ENCODE measurements at regions not wholly inside any gene's neighbourhood (a gene's known extent, or its start where the extent isn't known, plus 50 kb on each side); places are given as distances from the start of the nearest gene placed in this dataset.

DNA sequence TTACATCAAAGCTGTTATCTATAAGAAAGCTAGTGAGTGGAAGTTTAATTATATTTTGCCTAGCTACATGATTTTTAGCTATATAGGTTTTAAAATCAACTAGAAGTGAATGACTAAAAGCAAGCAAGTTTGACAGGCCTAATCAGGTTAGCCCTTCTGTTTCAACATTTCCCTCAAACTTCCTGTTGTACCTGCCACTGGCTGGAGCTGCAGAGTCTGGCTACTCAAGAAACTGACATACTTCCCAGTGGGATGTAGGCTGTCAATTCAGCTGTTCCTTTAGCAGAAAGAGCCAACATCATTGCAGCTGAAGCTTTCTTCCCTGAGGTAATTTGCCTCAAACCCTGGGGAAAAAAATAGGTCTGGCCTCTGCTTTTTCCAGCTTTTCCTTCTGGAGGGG lies 87.1 kb upstream of the TNR start:
- no peak overlapping the region for H3K9ac ChIP-seq
- H3K27ac ChIP-seq = no peak overlapping the region
- TF ChIP-seq, protein P1, sequence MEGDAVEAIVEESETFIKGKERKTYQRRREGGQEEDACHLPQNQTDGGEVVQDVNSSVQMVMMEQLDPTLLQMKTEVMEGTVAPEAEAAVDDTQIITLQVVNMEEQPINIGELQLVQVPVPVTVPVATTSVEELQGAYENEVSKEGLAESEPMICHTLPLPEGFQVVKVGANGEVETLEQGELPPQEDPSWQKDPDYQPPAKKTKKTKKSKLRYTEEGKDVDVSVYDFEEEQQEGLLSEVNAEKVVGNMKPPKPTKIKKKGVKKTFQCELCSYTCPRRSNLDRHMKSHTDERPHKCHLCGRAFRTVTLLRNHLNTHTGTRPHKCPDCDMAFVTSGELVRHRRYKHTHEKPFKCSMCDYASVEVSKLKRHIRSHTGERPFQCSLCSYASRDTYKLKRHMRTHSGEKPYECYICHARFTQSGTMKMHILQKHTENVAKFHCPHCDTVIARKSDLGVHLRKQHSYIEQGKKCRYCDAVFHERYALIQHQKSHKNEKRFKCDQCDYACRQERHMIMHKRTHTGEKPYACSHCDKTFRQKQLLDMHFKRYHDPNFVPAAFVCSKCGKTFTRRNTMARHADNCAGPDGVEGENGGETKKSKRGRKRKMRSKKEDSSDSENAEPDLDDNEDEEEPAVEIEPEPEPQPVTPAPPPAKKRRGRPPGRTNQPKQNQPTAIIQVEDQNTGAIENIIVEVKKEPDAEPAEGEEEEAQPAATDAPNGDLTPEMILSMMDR (IDR thresholded peaks at IDR 0.05) = no peak
- H3K9me3 ChIP-seq (ENCODE audit: control insufficient read depth, low read length) = no peaks in the 10 kb centered on the region
- H3K4me1 ChIP-seq = no peaks in the 10 kb centered on the region
- H3K4me2 ChIP-seq (ENCODE audit: low read length) = no peak overlapping the region
- H2AFZ ChIP-seq = no peak overlapping the region
- H3K79me2 ChIP-seq = no peaks in the 10 kb centered on the region
- H3K4me3 ChIP-seq (ENCODE audit: low read depth, low read length) = no peak overlapping the region
- H3K36me3 ChIP-seq (ENCODE audit: control insufficient read depth, insufficient read depth, low read length) = no peaks in the 10 kb centered on the region
- H3K27me3 ChIP-seq (ENCODE audit: control insufficient read depth, insufficient read depth, low read length) = no peaks in the 10 kb centered on the region

DNA sequence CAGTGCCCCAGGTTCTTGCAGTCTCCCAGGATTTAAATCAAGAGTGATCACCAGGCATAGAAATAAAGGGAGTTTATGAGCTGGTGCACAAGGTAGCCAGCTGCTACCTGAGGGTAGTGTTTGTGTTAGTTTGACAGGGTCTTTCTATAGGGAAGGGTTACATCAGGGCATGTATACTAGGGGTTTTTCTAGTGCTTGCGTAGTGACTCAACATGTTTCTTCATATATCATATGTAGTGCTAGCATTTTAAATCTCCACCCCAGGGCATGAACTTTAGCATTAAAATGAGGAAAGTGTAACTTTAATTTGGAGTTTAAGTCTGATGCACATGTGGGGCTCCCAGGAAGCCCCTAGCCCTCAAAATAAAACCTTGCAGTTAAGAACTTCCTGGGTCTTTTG lies 86.5 kb upstream of the TNR start:
- Histone ChIP-seq H2AFZ (no peak overlapping the region), H3K27me3 (ENCODE audit: control insufficient read depth, insufficient read depth, low read length) (no peaks in the 10 kb centered on the region), H3K9me3 (ENCODE audit: control insufficient read depth, low read length) (no peaks in the 10 kb centered on the region), H3K4me3 (ENCODE audit: low read depth, low read length) (no peak overlapping the region), H3K9ac (no peak overlapping the region), H3K27ac (no peak overlapping the region), H3K4me2 (ENCODE audit: low read length) (no peak overlapping the region), H3K79me2 (no peaks in the 10 kb centered on the region), H3K4me1 (no peaks in the 10 kb centered on the region), H3K36me3 (ENCODE audit: control insufficient read depth, insufficient read depth, low read length) (no peaks in the 10 kb centered on the region)
- TF ChIP-seq, protein P1 (IDR thresholded peaks at IDR 0.05) = no peak

DNA sequence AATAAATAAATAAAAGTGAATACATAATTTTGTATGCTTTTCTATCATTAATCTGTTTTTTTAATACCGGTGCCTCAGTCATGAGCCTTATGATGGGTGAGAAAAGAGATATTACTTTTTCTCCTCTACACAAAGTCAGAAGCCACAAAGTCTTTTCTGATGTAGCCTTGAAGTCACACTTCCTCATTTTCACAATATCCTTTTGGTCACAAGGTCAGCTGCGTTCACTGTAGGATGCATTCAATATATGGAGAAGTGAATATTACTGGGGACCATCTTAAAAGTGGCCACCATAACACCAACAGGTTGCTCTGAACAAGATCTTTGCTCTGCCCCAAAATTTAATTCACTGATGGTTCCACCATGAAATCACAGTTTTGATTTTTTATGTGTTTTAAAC lies 83.3 kb upstream of the TNR start:
- Histone ChIP-seq H3K4me3 (ENCODE audit: low read depth, low read length) (no peak overlapping the region), H3K27me3 (ENCODE audit: control insufficient read depth, insufficient read depth, low read length) (no peaks in the 10 kb centered on the region), H3K36me3 (ENCODE audit: control insufficient read depth, insufficient read depth, low read length) (no peaks in the 10 kb centered on the region), H2AFZ (no peak overlapping the region), H3K79me2 (no peaks in the 10 kb centered on the region), H3K9me3 (ENCODE audit: control insufficient read depth, low read length) (no peaks in the 10 kb centered on the region), H3K4me1 (no peaks in the 10 kb centered on the region), H3K4me2 (ENCODE audit: low read length) (no peak overlapping the region), H3K9ac (no peak overlapping the region), H3K27ac (no peak overlapping the region)
- TF ChIP-seq, protein P1 (IDR thresholded peaks at IDR 0.05) = no peak

DNA sequence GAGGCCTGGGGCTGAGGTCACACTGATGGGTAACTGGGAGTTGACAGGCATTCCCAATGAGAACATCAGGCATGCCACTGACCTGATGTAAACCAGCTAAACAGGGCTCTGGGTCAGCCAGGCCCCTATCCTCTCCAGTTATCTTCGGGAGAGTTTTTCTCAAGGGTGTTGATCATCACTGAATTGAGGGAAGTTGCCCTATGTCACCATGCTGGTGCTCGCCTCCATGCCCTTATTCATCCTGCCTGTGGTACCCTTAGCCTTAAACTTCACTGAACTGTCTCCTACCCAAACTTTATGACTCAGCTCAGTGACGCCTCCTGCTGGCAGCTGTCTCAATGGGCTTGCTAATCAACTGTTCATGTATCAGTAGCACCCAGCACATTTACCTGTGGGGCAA lies 80.7 kb upstream of the TNR start:
- TF ChIP-seq, protein P1 (IDR thresholded peaks at IDR 0.05) = no peak
- Histone ChIP-seq H3K79me2 (no peaks in the 10 kb centered on the region), H3K9ac (no peak overlapping the region), H3K27me3 (ENCODE audit: control insufficient read depth, insufficient read depth, low read length) (no peaks in the 10 kb centered on the region), H3K27ac (no peak overlapping the region), H3K36me3 (ENCODE audit: control insufficient read depth, insufficient read depth, low read length) (no peaks in the 10 kb centered on the region), H3K4me3 (ENCODE audit: low read depth, low read length) (no peak overlapping the region), H2AFZ (no peak overlapping the region), H3K4me1 (no peaks in the 10 kb centered on the region), H3K4me2 (ENCODE audit: low read length) (no peak overlapping the region), H3K9me3 (ENCODE audit: control insufficient read depth, low read length) (no peaks in the 10 kb centered on the region)

DNA sequence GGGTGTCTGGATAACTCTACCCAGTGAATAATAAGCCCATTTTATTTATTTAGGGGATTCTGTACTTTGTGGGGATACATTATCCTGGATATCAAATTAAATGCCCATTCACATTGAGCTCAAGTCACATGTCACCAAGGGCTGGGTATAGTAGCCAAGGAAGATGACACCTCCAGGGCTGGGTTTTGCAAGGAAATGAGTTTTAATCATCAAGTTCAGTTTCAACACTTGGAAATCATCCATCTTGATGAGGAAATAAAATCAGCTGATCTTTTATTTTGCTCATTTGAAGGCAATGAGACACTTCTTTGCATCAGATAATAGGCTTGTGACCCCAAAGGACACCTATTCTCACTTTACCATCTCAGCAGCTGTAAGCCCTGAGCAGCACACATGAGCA lies 80.0 kb upstream of the TNR start:
- TF ChIP-seq, protein P1 (IDR thresholded peaks at IDR 0.05) = no peak
- H3K36me3 ChIP-seq (ENCODE audit: control insufficient read depth, insufficient read depth, low read length) = no peaks in the 10 kb centered on the region
- no peak overlapping the region for H3K9ac ChIP-seq
- H3K27me3 ChIP-seq (ENCODE audit: control insufficient read depth, insufficient read depth, low read length) = no peaks in the 10 kb centered on the region
- no peak overlapping the region for H2AFZ ChIP-seq
- no peak overlapping the region for H3K4me2 ChIP-seq (ENCODE audit: low read length)
- H3K4me1 ChIP-seq = no peaks in the 10 kb centered on the region
- H3K9me3 ChIP-seq (ENCODE audit: control insufficient read depth, low read length) = no peaks in the 10 kb centered on the region
- H3K4me3 ChIP-seq (ENCODE audit: low read depth, low read length) = no peak overlapping the region
- H3K27ac ChIP-seq = no peak overlapping the region
- H3K79me2 ChIP-seq = no peaks in the 10 kb centered on the region
